SK-N-MC (cell line): ENCODE measurements at regions not wholly inside any gene's neighbourhood (a gene's known extent, or its start where the extent isn't known, plus 50 kb on each side); places are given as distances from the start of the nearest gene placed in this dataset.

ENCODE experiments used
- FOXP2 ChIP-seq: optimal IDR thresholded peaks from 2 replicates; pipeline ENCODE3; 2011; ENCODE audit warnings: mild to moderate bottlenecking, moderate library complexity; ENCODE audit not compliant: insufficient read depth; ENCODE audit errors: extremely low read length, control extremely low read depth
- POLR2AphosphoS5 ChIP-seq: IDR thresholded peaks from 2 replicates; pipeline ENCODE4 v1.6.1; 2012; ENCODE audit warnings: mild to moderate bottlenecking, low read depth, low read length, borderline replicate concordance

- TF ChIP-seq POLR2AphosphoS5 (no peak), FOXP2 (no peak)
Observed at GRCh38 chr20:11101243-11101642, 427.4 kb upstream of the JAG1 start.
